HG03103 (cell line): ENCODE measurements at regions not wholly inside any gene's neighbourhood (a gene's known extent, or its start where the extent isn't known, plus 50 kb on each side); places are given as distances from the start of the nearest gene placed in this dataset.
"Not testable (repeated sequence)": the region's sequence is repeated elsewhere in the genome, so short reads cannot be mapped to it uniquely, and the experiment has no call there.

Source experiments
- ATAC-seq: cut with Tn5 transposase; IDR thresholded peaks from one replicate; pipeline ENCODE4 v1.9.1; 2021; ENCODE audit warnings: low read depth; ENCODE audit not compliant: unreplicated experiment

DNA sequence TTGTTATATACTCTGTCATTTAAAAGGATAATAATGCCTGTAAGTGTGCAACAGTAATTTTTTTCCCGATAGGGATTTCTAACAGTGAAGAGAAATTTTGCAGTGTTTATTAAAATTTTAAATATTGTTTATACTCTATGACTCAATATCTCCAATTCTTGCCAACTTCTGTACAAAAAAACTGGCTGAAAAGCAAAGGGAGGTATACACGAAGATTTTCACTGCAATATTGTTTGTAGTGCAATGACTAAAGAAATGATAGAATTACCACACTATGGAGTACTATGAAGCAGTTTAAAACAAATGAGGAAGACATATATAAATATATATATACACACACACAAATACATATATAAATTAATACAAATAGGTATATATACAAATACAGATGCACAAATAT lies 187.9 kb upstream of the IL15 start:
- no peak for ATAC-seq

DNA sequence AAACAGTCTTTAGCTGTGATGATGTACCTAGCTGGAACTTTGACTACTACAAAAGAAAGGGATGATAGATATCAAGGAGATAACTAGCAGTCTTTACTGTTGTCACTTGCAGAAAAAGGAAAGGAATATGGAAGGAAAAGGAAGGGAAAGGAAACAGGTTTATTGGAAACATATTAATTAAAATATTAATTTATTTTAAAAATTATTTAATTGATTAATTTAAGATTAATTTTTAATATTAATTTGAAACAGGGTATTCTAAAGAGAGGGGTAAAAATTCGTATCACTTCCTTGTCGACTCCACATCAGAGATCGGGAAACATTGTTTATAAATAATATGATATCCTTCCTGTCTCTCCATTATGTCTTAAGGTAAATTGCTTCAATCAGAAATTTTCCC lies 186.5 kb upstream of the IL15 start:
- ATAC-seq: no peak

DNA sequence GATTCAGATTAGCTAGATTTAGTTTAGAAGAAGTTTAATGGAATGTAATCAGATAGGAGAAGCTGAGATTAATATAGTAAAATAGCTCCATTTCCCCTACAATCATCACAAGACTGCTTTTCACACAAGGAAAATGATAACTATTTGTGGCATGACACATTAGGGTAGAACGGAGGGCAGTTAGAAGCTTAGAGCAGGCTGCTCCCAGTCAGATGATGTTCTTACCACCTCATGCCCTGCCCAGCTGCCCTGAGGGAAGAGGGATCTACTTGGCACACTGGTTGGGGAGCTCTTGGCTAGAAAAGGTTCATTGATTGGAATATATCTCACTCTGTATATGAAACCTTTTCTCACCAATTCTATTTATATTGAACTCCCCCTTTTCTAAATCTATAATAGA lies 180.7 kb upstream of the IL15 start:
- no peak for ATAC-seq

DNA sequence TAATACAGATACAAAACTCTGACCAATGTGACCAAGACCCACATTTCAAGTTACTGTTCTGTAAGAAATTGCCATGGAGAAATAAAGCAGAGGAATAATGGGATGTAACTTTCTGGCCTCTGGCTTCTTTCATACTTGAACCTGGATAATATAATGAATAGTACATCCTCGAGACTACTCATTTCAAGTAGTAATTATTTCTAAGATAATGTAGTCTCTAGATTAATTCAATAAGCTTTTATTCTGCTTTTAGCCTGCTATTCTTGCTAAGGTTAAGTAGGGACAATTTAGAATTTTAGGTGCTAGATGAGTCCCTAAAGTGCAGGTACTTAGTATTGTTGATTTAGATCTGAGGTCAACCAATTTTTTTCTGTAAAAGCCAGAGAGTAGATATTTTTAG lies 178.7 kb upstream of the IL15 start:
- ATAC-seq: no peak

DNA sequence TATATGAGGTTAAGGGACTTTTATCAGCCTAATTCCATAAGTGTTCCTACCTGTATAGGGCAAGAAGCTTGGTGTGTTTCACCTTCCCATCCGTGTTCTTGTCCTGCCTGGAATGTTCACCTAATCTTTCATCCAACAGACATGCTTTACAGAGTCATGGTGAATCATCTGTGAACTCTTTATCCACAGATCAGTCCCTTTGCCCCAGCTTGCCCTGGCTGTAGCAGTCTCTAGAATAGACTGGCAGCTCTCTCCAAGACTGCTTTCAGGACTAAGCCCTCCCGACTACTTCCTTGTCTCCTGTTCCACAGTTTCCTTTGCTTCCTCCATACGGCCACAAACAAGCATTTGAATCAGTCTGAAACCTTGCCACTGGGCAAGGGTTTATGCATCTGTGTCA lies 177.9 kb upstream of the IL15 start:
- no peak for ATAC-seq

DNA sequence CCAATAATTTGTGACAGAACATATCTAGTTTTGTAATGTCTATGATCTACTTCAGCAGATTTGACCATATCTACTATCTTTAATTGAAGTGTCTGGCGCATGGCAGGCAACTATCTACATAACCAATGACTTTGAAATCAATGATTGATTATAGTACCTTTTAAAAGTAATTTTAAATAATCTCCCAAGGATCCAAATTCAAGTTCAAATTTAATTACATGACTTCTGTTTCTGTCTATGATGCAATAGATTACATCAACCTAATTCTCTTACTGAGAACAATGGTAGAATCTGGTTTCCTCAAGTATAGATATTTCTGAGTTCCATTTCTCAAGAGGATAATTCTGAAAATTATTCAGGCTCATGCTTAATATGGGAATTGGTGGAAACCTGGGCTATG lies 177.4 kb upstream of the IL15 start:
- ATAC-seq: no peak

DNA sequence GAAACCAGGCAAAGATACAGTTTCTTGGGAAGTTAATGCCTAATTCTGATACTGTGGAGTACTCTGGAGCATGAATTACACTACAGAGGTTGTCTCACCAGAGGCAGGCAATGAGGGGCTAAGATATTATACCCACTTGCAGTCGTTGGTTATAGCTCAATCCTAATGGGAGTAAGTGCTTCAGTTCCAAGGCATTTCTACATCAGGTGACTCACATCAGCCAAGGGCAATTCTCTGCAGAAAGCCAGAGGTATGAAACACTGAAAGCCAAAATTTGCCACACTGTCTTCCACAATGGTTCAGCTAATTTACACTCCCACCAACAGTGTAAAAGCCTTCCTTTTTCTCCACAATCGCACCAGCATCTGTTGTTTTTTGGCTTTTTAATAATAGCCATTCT lies 174.0 kb upstream of the IL15 start:
- ATAC-seq: no peak

DNA sequence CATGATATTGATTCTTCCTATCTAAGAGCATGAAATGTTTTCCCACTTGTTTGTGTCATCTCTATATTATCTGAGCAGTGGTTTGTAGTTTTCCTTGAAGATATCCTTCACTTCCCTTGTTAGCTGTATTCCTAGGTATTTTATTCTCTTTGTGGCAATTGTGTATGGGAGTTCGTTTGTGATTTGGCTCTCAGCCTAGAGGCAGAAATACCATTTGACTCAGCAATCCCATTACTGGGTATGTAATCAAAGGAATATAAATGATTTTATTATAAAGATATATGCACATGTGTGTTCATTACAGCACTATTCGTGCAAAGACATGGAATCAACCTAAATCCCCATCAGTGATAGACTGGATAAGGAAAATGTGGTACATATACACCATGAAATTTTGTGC lies 172.7 kb upstream of the IL15 start:
- ATAC-seq: no peak

DNA sequence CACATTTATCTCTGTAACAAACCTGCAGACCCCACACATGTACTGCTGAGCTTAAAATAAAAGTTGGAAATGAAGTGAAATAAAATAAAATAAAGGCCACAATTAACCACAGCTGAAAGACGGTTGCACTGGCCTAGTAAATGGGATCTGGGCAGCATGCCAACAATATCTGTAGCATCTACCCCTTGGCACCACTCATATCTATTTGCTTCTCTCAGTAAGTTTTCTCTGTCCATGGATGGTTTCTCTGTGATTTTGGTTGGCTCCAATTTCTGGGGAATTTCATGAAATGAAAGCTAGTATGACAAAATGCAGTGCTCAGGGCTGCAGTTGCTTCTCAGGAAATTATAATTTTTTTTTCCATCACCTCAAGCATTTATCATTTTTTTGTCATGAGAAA lies 172.0 kb upstream of the IL15 start:
- ATAC-seq: no peak

DNA sequence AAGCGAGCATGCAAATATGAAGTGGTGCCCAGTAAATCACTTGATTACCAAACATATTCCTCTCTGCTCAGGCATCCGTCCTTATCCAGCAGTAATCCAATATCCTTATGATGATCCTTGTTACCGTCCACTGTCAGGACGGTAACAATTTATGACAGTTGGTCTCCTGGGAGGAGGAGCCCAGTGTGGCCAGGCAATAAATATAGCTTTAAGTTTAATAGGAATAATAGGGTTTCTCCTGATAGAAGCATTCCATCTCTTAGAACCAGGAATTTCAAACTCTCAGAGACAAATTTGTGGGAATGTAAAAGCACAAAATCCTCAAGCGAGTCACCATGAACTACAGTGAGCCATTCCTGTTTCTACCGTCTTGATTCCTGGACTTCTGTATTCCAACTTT lies 171.2 kb upstream of the IL15 start:
- no peak for ATAC-seq

DNA sequence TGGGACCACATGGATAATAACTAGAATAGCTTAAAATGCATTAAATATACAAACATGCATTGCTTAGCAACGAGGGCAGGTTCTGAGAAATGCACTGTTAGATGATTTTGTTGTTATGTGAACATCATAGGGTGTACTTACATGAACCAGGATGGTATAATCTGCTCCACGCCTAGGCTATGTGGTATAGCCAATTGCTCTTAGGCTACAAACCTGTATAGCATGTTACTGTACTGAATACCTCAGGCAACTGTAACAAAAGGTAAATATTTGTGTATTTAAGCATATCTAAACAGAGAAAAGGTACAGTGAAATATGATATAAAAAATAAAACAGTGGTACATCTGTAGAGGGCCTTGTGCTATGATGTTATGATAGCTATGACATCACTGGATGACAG lies 169.2 kb upstream of the IL15 start:
- no peak for ATAC-seq

DNA sequence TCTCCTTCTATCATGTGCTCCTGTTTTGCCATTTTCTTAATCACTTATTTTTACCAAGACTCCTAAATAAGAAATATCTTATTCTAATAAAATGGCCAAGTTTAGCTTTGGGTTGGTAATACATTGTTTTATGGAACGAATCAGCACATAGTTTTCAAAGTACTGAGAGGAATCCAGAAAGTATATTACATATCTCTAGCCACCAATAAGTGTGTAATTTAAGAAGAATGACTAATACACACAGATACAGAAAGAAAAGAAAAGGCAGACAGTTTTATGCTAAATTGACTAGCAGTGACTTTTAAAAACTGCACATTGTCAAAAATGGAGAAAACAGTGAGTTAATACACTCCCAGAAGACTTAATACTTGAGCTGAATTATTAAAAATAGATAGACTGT lies 167.0 kb upstream of the IL15 start:
- no peak for ATAC-seq

DNA sequence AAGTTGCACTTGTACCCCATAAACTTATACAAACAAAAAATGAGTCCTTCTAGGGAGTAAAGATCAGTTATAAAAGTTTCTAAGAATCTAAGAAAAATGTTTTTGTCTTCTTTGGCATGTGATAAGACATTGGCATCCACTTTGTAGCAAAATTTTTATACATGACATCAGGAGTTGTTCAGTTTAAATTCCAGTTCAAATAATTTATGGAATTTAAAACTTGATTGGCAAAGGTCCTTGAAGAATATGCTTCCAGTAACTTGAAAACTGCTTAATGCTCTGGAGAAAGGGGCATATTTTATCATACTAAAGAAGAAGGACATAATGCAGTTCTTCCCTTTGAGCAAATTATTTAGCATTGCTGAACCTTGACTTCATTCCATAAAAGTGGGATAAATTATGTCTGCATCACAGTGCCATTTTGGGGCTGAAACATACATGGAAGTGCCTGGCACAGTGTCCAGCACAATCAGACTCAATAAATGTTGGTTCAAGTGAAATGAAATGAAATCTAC lies 163.3 kb upstream of the IL15 start:
- ATAC-seq: no peak

DNA sequence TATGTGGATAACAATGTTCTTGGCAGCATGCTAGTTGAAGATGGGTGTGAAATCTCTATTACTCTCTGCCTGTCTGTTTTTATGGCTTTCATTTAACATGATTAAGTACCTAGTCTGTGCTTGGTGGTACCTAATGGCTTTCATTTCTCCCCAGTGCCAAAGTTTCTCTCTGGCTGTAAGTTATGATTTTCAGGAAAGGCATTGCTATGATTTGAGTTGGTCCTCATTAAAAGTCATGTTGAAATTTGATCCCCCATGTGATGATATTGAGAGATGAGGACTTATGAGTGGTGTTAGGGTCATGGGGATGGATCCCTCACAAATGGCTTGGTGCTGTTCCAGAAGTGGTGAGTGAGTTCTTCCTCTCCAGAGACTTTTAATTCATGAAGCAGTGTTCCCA lies 162.4 kb upstream of the IL15 start:
- ATAC-seq: no peak

DNA sequence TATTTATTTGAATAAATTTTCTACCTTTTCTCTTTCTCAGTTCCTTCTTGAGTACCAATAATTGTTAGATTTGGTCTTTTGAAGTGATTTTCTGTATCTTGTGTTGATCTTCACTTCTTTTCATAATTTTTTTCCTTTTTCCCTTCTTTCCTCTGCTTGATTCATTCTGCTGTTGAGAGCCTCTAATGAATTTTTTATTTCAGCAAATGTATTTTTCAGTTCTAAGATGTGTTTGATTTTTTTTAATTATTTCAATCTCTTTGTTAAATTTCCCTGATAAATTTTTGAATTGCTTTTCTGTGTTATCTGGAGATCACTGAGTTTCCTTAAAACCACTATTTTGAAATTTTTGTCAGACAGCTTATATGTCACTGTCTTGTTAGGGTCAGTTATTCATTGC lies 155.4 kb upstream of the IL15 start:
- ATAC-seq: no peak

DNA sequence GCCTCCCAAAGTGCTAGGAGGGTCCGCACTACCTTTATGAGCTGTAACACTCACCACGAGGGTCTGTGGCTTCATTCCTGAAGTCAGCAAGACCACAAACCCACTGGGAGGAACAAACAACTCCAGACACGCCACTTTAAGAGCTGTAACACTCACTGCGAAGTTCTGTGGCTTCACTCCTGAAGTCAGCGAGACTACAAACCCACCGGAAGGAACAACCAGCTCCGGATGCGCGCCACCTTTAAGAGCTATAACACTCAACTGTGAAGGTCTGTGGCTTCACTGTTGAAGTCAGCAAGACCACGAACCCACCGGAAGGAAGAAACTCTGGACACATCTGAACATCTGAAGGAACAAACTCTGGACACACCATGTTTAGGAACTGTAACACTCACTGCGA lies 152.1 kb upstream of the IL15 start:
- ATAC-seq: not testable (repeated sequence)

DNA sequence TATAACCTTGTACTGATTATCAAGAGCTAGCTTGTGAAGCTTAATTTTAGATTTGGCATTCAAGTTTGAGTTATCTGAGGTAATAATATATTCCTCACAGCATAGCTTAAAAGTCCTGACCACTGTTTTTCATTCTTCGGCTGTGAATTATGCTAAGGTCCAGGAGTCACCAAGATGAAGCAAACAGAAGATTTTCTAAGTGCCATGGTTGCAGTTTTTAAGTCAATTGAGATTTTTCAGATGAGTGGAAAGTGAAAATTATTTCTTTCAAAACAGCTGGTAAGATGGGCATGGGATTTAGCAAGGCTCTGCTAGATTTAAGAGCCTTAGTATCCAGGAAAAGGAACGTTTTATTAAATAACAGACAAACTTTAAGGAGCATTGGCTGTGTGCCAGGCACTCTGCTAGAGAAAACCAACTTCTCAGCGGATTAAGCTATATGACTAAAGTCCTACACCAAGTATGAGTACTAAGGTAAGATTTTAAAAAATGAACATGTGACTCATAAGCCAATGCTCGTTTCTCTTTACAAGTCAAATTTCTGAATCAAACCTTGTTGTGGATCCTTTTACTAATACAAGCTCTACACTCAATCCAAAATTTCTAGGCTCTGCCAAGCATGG lies 149.9 kb upstream of the IL15 start:
- no peak for ATAC-seq

DNA sequence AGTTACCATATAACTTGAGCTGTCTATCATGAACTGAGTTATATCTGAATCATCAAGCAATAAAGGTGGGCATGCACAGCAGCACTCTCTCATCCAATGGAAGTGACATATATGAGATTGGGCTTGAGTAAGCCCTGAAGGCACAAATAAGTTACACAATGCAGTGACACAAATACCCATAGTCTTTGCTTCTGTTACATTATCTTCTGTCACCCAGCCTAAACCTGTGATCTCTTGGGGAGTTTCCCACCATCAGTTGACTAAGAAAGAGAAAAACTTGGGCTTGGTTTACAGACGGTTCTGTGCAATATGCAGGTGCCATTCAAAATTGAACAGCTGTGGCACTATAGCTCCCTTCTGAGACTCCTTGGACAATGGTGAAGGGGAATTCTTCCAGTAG lies 138.8 kb upstream of the IL15 start:
- no peak for ATAC-seq

DNA sequence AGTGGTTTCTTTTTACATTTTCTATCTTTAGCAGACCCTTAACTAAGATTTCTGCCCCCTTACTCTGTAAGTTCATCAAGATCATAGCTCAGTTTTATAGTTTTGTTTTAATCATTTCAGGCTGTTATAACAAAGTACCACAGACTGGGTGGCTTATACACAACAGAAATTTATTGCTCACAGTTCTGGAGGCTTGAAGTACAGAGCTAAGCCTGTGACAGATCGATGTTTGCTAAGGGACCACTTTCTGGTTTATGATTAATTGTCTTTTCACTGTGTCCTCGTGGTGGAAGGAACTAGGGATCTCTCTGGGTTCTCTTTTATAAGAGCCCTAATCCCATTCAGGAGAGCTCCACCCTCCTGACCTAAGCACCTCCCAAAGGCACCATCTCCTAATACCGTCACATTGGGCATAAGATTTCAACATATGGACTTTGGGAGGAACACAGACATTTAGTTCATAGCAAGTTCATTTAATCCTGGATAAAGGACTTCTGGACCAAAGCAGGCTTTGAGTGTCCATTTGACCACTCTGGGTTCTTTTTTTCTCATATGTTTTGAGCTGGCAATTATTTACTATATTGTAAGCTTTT lies 137.0 kb upstream of the IL15 start:
- ATAC-seq: no peak

DNA sequence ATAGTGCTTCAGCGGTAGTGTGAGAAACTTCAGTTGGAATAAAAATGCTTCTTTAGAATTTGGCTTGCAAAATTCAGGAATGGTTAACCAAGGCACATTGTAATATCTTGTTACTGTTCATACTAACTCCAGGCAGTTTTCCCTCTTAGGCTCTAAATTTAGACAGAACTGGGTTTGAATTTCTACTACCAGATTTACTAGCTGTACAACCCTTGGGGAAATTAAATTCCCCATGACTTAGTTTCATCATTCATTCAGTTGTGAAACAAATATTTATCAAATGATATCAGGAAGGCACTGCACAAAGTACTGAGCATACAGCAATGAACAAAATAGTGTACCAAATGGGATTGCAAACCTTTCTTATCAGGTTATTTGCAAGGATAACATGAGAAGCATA lies 135.0 kb upstream of the IL15 start:
- no peak for ATAC-seq

DNA sequence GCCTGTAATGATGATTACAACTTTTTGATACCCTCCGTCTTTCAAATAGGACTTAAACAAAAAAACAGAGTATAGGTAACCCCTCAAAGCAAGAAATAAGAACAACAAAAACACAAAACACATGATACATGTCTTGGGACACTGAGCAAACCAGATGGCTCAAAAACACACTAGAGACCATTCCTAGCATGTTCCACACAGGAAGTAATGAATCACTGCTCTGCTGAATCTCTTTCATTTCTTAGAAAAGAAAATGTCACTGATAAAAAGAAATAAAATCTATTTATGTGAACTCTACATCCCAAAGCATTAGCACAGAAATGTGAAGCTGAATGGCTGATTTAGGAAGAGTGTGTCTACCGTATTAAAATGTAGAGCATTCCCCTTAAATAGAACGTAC lies 134.5 kb upstream of the IL15 start:
- no peak for ATAC-seq

DNA sequence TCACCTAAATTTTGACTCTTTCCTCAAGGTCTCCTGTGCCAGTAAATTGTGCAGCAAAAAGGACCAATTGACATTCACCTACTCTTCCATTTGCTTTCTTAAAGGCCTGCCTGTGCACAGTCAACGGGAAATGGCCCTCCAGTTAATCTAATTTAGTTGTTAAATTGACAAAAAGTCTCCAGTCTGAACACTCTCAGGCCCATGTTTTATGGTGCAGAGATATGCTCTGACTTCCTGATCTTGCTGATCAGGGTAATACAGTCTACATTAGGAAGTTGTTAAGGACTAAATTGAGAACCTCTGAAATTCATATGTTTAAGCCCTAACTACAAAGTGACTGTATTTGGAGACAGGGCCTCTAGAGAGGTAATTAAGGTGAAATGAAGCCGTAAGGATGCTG lies 133.6 kb upstream of the IL15 start:
- ATAC-seq: no peak

DNA sequence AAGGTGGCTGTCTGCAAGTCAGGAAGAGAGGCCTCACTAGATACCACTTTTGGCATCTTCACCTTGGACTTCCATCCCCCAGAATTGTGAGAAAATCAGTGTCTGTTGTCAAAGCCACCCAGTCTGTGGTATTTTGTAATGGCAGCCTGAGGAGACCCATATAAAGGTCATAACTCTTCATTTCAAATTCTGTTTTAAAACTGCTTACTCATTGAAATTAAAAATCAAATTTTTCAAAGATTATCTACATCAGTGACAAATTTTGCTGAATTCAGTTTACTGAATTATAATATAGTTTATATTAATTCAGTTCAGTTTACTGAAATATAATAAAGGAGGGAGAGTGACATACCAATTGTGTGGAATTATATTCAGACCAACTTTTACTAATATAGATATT lies 133.1 kb upstream of the IL15 start:
- no peak for ATAC-seq
